Astrocyte of the spinal cord (primary cell): ENCODE measurements at regions not wholly inside any gene's neighbourhood (a gene's known extent, or its start where the extent isn't known, plus 50 kb on each side); places are given as distances from the start of the nearest gene placed in this dataset.

ENCODE experiments used
- DNase-seq: peaks from one replicate; pipeline ENCODE4 v3.0.0; 2011; ENCODE audit warnings: low read depth, low spot score
- H3K4me3 ChIP-seq: 2 replicates; pipeline ENCODE4 v1.5.1; 2011; ENCODE audit warnings: low read depth, mild to moderate bottlenecking, low read length, moderate library complexity
- in situ Hi-C: cut with HindIII; loops from 2 replicates; pipeline ENCODE4 v1.10.0; 2017; ENCODE audit warnings: low sequenced_read_pairs
- TF ChIP-seq, protein P1 (sequence below): IDR thresholded peaks from 2 replicates; pipeline ENCODE4 v1.5.1; 2012; ENCODE audit warnings: low read depth, mild to moderate bottlenecking, low read length, inconsistent platforms

DNA sequence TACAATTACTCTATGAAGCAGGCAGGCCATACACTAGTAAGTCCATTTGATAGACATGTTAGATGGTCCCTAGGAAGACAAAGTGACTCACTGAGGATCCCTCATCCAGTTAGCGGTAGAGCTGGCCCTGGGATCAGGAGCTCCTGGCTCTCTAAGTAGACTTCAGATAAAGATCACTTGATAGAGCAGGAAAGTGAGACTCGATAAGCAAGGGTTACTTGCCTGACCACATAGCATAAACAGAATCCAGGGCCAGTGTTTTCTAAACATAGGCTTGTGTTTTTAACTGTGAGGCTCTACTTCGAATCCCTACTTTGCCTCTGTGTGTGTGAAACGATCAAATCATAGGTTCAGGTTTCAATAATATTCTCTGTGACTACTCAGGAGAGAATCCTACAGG lies 355.2 kb upstream of the TRIB2 start:
- no peak for DNase-seq
- no peak overlapping the region for H3K4me3 ChIP-seq
- TF ChIP-seq, protein P1, sequence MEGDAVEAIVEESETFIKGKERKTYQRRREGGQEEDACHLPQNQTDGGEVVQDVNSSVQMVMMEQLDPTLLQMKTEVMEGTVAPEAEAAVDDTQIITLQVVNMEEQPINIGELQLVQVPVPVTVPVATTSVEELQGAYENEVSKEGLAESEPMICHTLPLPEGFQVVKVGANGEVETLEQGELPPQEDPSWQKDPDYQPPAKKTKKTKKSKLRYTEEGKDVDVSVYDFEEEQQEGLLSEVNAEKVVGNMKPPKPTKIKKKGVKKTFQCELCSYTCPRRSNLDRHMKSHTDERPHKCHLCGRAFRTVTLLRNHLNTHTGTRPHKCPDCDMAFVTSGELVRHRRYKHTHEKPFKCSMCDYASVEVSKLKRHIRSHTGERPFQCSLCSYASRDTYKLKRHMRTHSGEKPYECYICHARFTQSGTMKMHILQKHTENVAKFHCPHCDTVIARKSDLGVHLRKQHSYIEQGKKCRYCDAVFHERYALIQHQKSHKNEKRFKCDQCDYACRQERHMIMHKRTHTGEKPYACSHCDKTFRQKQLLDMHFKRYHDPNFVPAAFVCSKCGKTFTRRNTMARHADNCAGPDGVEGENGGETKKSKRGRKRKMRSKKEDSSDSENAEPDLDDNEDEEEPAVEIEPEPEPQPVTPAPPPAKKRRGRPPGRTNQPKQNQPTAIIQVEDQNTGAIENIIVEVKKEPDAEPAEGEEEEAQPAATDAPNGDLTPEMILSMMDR, result no peak
- in situ Hi-C loops, result no loop called here

DNA sequence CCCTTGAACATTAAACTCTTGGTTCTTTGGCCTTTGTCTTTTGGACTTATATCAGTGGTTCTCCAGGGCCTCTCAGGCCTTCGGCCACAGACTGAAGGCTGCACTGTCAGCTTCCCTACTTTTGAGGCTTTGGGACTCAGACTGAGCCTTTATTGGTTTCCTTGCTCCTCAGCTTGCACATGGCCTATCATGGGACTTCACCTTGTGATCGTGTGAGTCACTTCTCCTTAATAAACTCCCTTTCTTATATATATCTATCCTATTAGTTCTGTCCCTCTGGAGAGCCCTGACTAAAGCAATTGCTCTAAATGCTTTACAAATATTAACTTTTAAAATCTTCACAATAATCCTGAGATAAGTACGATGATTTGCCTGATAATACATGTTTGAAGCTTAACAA lies 353.6 kb upstream of the TRIB2 start:
- no peak overlapping the region for H3K4me3 ChIP-seq
- TF ChIP-seq, protein P1, result no peak
- in situ Hi-C loops, result no loop called here
- no peak for DNase-seq

DNA sequence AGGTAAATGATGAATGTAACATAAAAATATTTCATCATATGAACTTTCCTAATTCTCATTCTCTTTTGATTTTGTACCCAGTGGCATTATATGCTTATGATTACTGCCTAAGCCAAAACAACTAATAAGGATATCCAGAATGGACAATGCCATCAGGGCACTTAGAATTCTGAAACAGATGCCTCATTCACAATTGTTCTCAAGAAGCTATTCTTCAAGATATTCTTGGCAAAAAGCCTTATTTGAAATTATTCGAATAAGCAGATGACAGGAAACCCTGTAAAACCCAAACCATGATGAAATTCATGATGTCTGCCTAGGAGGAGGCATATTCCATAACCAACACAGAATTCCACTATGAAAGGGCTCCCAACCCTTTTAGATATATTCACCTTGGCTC lies 353.2 kb upstream of the TRIB2 start:
- H3K4me3 ChIP-seq, result no peak overlapping the region
- no peak for DNase-seq
- TF ChIP-seq, protein P1, result no peak
- in situ Hi-C loops, result no loop called here

DNA sequence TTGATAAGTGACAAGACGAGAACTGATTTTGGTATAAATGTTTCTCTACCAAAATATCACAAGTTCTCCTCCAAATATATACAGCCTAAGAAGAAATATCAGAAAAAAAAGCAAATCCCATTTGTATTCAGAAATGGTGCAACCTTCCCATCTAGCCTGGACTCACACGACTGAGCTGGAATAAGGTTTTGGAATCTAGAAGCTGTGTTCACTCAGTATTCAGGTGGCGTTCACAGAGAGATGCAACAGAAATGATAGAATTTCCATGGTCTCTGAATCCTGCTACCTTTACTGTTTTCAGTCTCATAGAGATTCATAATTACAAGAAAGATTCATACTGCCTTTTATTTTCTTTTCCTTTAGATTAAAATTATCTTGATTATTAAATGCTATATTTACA lies 347.2 kb upstream of the TRIB2 start:
- in situ Hi-C loops, result no loop called here
- TF ChIP-seq, protein P1, result no peak
- no peak overlapping the region for H3K4me3 ChIP-seq
- no peak for DNase-seq

DNA sequence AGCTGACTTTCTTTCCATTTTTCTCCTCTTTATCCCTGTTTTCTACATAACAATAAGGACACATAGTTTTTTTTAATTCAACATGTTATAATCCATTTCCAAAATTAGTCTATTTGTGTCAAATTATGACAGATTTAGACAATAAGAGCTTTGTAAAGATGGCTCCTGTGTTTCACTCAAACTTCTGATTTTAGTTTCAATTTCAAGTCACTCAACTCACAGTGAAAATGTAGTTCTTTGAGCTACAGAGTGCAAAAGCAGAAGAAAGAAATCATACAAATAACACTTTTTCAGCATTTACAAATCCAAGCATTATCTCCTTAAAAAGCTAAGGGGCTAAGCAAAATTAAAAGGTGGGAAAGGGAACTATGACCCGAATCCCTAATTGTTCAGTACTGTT lies 340.7 kb upstream of the TRIB2 start:
- H3K4me3 ChIP-seq, result no peak overlapping the region
- in situ Hi-C loops, result no loop called here
- TF ChIP-seq, protein P1, result no peak
- no peak for DNase-seq

DNA sequence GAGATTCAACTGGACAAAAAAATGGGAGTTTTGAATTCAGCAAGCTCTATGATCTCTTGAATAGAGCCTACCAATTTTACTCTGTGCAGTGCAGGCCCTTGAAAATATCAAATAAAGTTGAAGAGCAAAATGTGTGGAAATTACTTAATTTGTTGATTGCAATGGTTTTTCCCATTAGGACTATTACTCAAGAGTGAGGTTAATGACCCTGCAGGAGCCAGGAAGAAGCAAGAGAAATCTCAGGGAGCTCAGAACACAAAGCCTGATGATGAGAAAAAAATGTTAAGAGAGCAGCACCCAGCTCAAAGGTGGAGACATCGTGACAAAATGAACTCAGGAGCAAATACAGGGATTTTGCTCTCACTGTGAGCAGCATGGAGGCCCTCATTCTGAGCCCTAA lies 337.6 kb upstream of the TRIB2 start:
- TF ChIP-seq, protein P1, result no peak
- no peak for DNase-seq
- in situ Hi-C loops, result no loop called here
- no peak overlapping the region for H3K4me3 ChIP-seq

DNA sequence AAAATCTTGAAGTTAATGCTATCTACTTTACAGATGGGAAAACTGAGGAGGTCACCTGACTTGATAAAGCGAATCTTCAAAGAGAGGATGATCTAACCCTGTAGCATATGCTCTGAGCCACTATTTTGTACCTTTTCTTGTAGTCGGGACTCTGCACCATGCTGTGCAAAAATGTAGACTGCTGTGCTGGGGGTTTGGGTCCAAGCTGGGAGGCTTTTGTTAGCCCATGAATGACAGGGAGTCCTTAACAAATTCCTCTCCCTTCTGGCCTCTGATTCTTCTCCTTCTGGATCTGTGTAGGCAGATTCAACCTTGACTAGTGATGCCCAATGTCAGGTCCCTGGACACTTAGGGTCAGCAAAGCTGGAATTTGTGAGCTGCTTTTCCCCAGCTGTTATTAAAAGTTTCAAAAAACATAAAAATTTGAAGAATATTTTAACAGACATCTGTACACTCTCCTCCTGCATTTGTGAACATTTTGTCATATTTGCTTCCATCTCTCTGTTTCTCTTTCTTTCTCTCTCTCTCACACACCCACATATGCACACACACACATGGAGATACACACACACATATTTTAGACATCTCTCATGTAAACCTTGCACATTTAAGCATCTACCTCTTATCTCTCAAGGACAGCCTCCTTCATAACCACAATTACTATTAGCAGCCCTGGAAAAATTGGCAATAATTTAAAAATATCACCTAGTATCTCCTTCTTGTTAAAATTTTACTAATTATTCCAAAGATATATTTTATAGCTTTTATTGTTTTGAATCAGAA lies 335.0 kb upstream of the TRIB2 start:
- DNase-seq, result no peak
- H3K4me3 ChIP-seq, result no peak overlapping the region
- TF ChIP-seq, protein P1, result no peak
- in situ Hi-C loops, result no loop called here
